HG03064 (cell line): ENCODE measurements at regions not wholly inside any gene's neighbourhood (a gene's known extent, or its start where the extent isn't known, plus 50 kb on each side); places are given as distances from the start of the nearest gene placed in this dataset.
"Not testable (repeated sequence)": the region's sequence is repeated elsewhere in the genome, so short reads cannot be mapped to it uniquely, and the experiment has no call there.

Source experiments
- ATAC-seq: cut with Tn5 transposase; IDR thresholded peaks from one replicate; pipeline ENCODE4 v1.9.1; 2021; ENCODE audit warnings: low read depth; ENCODE audit not compliant: unreplicated experiment

- ATAC-seq, result no peak
Observed at GRCh38 chr9:2424619-2425033, 197.0 kb upstream of the VLDLR start.

- no peak for ATAC-seq
Observed at GRCh38 chr9:2425676-2426075, 195.9 kb upstream of the VLDLR start.

- ATAC-seq, result no peak
Observed at GRCh38 chr9:2427120-2427891, 194.3 kb upstream of the VLDLR start.

- ATAC-seq, result no peak
Observed at GRCh38 chr9:2439957-2440356, 181.6 kb upstream of the VLDLR start.

- not testable (repeated sequence) for ATAC-seq
Observed at GRCh38 chr9:2443933-2444332, 177.7 kb upstream of the VLDLR start.

GRCh38 chr9:2448193-2448738 is 173.3 kb upstream of the VLDLR start:
- ATAC-seq, result no peak

- no peak for ATAC-seq
Observed at GRCh38 chr9:2453106-2453505, 168.5 kb upstream of the VLDLR start.

GRCh38 chr9:2453701-2454100 is 167.9 kb upstream of the VLDLR start:
- ATAC-seq, result no peak

GRCh38 chr9:2459756-2460155 is 161.8 kb upstream of the VLDLR start:
- no peak for ATAC-seq

GRCh38 chr9:2461892-2462291 is 159.7 kb upstream of the VLDLR start:
- no peak for ATAC-seq

GRCh38 chr9:2464624-2465023 is 157.0 kb upstream of the VLDLR start:
- no peak for ATAC-seq

GRCh38 chr9:2465516-2465915 is 156.1 kb upstream of the VLDLR start:
- ATAC-seq, result no peak

- peak; percentile 99 for ATAC-seq
Observed at GRCh38 chr9:2465921-2466460, 155.6 kb upstream of the VLDLR start.

- no peak for ATAC-seq
Observed at GRCh38 chr9:2466703-2467102, 154.9 kb upstream of the VLDLR start.

GRCh38 chr9:2469681-2470221 is 151.8 kb upstream of the VLDLR start:
- no peak for ATAC-seq

GRCh38 chr9:2473681-2474080 is 147.9 kb upstream of the VLDLR start:
- ATAC-seq, result no peak

GRCh38 chr9:2477755-2478154 is 143.8 kb upstream of the VLDLR start:
- ATAC-seq, result no peak

GRCh38 chr9:2478421-2478820 is 143.2 kb upstream of the VLDLR start:
- ATAC-seq, result no peak

- no peak for ATAC-seq
Observed at GRCh38 chr9:2479056-2479565, 142.5 kb upstream of the VLDLR start.

GRCh38 chr9:2480255-2480837 is 141.2 kb upstream of the VLDLR start:
- ATAC-seq, result no peak

GRCh38 chr9:2481216-2481615 is 140.4 kb upstream of the VLDLR start:
- no peak for ATAC-seq
